GM10266 (cell line): ENCODE measurements at regions not wholly inside any gene's neighbourhood (a gene's known extent, or its start where the extent isn't known, plus 50 kb on each side); places are given as distances from the start of the nearest gene placed in this dataset.
A peak's percentile ranks its signal among the peaks of the same experiment; 100 is the strongest.

Experiments used
- DNase-seq: peaks from one replicate; pipeline ENCODE4 v3.0.0; 2012; ENCODE audit errors: extremely low spot score
- CTCF ChIP-seq: IDR thresholded peaks from 2 replicates; pipeline ENCODE4 v1.5.1; 2012; ENCODE audit warnings: mild to moderate bottlenecking, low read depth; ENCODE audit not compliant: control insufficient read depth, insufficient read depth; ENCODE audit errors: missing control alignments

GRCh38 chr10:128369101-128369650 is 243.0 kb upstream of the MKI67 start:
- no peak for TF ChIP-seq CTCF
- no peak for DNase-seq

- DNase-seq, result peak; percentile 38
- TF ChIP-seq CTCF, result no peak
Observed at GRCh38 chr10:128373071-128373749, 247.0 kb upstream of the MKI67 start.

- DNase-seq, result no peak
- TF ChIP-seq CTCF, result no peak
Observed at GRCh38 chr10:128373831-128374230, 247.6 kb upstream of the MKI67 start.

DNA sequence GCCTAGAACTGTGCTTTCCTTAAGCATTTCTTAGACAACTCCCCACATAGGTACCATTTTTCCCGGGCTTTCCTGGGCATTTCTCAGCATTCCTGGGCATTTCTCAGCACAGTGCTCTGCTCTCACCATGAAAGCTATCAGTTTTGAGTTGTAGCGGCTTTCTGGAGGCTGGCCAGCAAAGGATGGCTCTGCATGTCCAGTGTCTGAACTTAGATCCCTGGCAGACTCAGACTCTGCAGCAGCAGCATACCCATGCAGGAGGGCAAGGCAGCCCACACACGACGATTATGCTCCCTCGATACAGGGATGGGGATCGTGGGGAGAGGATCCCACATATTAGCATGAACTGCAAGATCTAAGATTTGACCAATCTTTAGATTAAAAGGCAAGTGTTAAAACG is 248.9 kb upstream of the MKI67 start:
- no peak for DNase-seq
- no peak for TF ChIP-seq CTCF

DNA sequence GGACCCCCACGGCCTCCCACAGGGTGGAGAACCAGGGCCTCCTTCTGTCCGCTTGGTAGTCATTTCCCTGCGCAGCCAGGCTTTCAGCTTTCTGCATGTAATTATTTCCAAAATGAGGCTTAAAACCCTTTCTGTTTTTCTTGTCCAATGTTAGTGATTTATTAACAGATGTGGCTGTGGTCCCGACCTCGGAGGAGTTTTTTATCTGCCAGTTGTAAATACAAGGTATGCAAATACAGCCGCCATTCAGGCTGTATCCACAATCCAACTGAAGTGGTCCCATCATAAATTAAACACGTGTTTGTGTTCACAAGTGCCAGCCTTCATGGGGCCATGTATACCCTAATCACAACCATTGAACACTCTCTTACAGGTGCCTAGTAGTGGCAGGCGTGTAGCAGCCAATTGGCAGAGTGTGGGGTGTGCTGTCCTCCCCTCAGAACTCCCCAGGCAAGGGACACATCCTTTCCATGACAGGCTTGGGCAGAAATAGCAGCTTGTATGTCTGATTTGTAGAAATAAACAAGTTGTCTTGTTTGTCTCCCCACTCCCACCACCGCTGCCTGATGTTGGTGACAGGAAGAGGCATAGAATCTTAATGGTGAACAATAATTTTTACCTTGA is 251.3 kb upstream of the MKI67 start:
- TF ChIP-seq CTCF, result no peak
- no peak for DNase-seq

DNA sequence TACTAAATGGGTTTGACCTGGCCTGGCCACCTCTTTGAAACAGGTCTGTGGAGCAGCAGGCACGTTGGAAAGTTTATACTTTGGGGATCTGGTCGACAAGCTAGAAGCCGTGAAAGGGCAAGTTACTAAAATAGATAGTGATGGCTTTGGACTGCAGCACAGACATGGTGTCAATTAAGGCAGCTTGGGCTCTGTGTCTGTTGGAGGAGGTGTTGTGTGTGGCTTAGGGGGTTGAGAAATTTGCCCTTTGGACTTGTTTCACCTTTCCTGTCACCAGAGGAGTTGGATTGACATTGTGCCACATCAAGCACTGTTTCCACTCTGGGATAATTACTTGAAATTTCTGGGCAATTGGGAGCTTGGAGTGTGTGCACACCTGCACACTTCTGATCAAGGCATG is 251.8 kb upstream of the MKI67 start:
- TF ChIP-seq CTCF, result no peak
- no peak for DNase-seq

DNA sequence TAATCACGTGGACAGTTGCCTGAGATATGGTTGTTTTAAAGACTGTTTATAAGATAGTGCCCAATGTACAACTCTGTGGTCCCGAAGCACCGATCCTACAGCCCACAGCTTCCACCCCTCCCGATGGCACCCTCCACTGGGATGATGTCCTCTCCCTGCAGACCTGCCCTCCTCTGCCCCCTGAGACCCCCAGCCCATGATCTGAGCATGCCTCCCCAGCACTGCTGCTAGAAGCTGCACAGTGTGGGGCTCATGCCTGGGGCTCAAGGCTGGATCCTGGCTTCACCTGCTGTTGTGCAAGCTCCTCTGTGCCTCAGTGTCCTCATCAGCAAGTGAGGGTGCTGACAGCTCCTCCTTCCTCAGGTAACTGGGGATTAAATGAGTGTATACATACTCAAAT is 254.7 kb upstream of the MKI67 start:
- DNase-seq, result no peak
- no peak for TF ChIP-seq CTCF
